K562 (cell line): ENCODE measurements at regions not wholly inside any gene's neighbourhood (a gene's known extent, or its start where the extent isn't known, plus 50 kb on each side); places are given as distances from the start of the nearest gene placed in this dataset.
A peak's percentile ranks its signal among the peaks of the same experiment; 100 is the strongest.

Experiments used
- ARNT ChIP-seq, 2 experiments: fragments of 450-650 bp; IDR thresholded peaks; 2 replicates each; pipeline ENCODE4 v1.6.1; 2016; ENCODE audit warnings: mild to moderate bottlenecking in 1 of 2
- BRCA1 ChIP-seq, 2 experiments: fragments of 450-650 bp in 1 of 2; sonication (generic) in 1 of 2; formaldehyde crosslinking in 1 of 2; IDR thresholded peaks; 2 replicates each; pipeline versions ENCODE4 v1.5.0 to v1.6.1; 2017 to 2020; ENCODE audit warnings: mild to moderate bottlenecking in 1 of 2, missing genetic modification reagents in 1 of 2
- CAMTA2 ChIP-seq: fragments of 250-450 bp; sonication (Bioruptor Pico); conservative IDR thresholded peaks from 2 replicates; pipeline ENCODE4 v1.5.1; 2022
- CBX3 ChIP-seq, 2 experiments: IDR thresholded peaks; 1 replicate in 1 of 2; 2 replicates in 1 of 2; pipeline ENCODE4 v1.6.1; 2012; ENCODE audit warnings: inconsistent platforms in 2 of 2, low read length in 2 of 2, borderline replicate concordance in 1 of 2, control low read depth in 1 of 2
- ETV6 ChIP-seq, 3 experiments: fragments of 150-350 bp in 1 of 3; sonication (generic) in 1 of 3; formaldehyde crosslinking in 1 of 3; IDR thresholded peaks; 2 replicates each; pipeline versions ENCODE4 v1.6.1 to v1.8.0; 2014 to 2022; ENCODE audit warnings: borderline replicate concordance in 2 of 3, low read depth in 2 of 3, antibody characterized with exemption in 1 of 3, low read length in 1 of 3, mild to moderate bottlenecking in 1 of 3, missing genetic modification reagents in 1 of 3
- FOXO4 ChIP-seq: fragments of 450-650 bp; formaldehyde crosslinking; IDR thresholded peaks from 2 replicates; pipeline ENCODE4 v1.4.0; 2020; ENCODE audit warnings: mild to moderate bottlenecking, moderate library complexity
- HDAC8 ChIP-seq: fragments of 450-650 bp; IDR thresholded peaks from 2 replicates; pipeline ENCODE4 v1.6.1; 2016; ENCODE audit warnings: mild to moderate bottlenecking, missing genetic modification characterization, moderate library complexity, missing compliant biosample characterization
- HMBOX1 ChIP-seq: sonication (generic); IDR thresholded peaks from 2 replicates; pipeline ENCODE4 v1.6.1; 2016
- HNRNPL ChIP-seq: fragments of 200-400 bp; formaldehyde crosslinking; IDR thresholded peaks from 2 replicates; pipeline ENCODE4 v1.6.1; 2017; ENCODE audit warnings: low read depth, mild to moderate bottlenecking, low read length
- ILF3 ChIP-seq: fragments of 450-650 bp; IDR thresholded peaks from 2 replicates; pipeline ENCODE4 v1.6.1; 2018; ENCODE audit warnings: antibody characterized with exemption, mild to moderate bottlenecking, moderate library complexity, borderline replicate concordance
- POLR2AphosphoS5 ChIP-seq: IDR thresholded peaks from 2 replicates; pipeline ENCODE4 v1.6.1; 2011; ENCODE audit warnings: mild to moderate bottlenecking, low read depth, low read length, moderate library complexity; ENCODE audit not compliant: control insufficient read depth, insufficient read depth
- RBM25 ChIP-seq: fragments of 200-400 bp; formaldehyde crosslinking; IDR thresholded peaks from 2 replicates; pipeline ENCODE4 v1.6.1; 2018; ENCODE audit warnings: low read length, low read depth, moderate library complexity; ENCODE audit not compliant: severe bottlenecking
- SMAD1 ChIP-seq: fragments of 150-350 bp; IDR thresholded peaks from 2 replicates; pipeline ENCODE4 v1.6.1; 2014; ENCODE audit warnings: low read length, low read depth; ENCODE audit not compliant: partially characterized antibody
- STAT5A ChIP-seq: IDR thresholded peaks from 2 replicates; pipeline ENCODE4 v1.6.1; 2012; ENCODE audit warnings: low read length, inconsistent platforms, borderline replicate concordance
- TCF7 ChIP-seq: sonication (generic); IDR thresholded peaks from 2 replicates; pipeline ENCODE4 v1.6.1; 2016; ENCODE audit warnings: antibody characterized with exemption, borderline replicate concordance
- U2AF1 ChIP-seq: fragments of 200-400 bp; formaldehyde crosslinking; optimal IDR thresholded peaks from 2 replicates; pipeline ENCODE3; 2017; ENCODE audit warnings: mild to moderate bottlenecking, low read depth, low read length, moderate library complexity
- ZNF146 ChIP-seq: IDR thresholded peaks from one replicate; pipeline ENCODE4 v1.6.1; 2018; ENCODE audit warnings: missing compliant biosample characterization; ENCODE audit not compliant: unreplicated experiment
- ZNF282 ChIP-seq: sonication (generic); formaldehyde crosslinking; IDR thresholded peaks from 2 replicates; pipeline ENCODE4 v1.8.1; 2023; ENCODE audit warnings: missing genetic modification reagents
- ZNF444 ChIP-seq: fragments of 250-450 bp; sonication (Bioruptor Pico); IDR thresholded peaks from 2 replicates; pipeline ENCODE4 v1.4.0; 2020; ENCODE audit warnings: mild to moderate bottlenecking, moderate library complexity
- TF ChIP-seq, protein P1 (sequence below): fragments of 450-650 bp; formaldehyde crosslinking; IDR thresholded peaks from 2 replicates; pipeline ENCODE4 v1.4.0; 2020; ENCODE audit warnings: mild to moderate bottlenecking, moderate library complexity
- TF ChIP-seq, protein P2 (sequence below): fragments of 250-450 bp; sonication (Bioruptor Pico); IDR thresholded peaks from 2 replicates; pipeline ENCODE4 v1.4.0; 2020; ENCODE audit warnings: borderline replicate concordance

- TF ChIP-seq ETV6 (IDR thresholded peaks at IDR 0.05; ENCODE audit: borderline replicate concordance in 1 of 2, low read depth in 2 of 2, low read length in 1 of 2) = no peak
- TF ChIP-seq ETV6 (CRISPR knock-in tag; IDR thresholded peaks at IDR 0.05; ENCODE audit: borderline replicate concordance) = no peak
- no peak for TF ChIP-seq FOXO4 (CRISPR knock-in tag)
- TF ChIP-seq ILF3 = no peak
- no peak for TF ChIP-seq HMBOX1
- no peak for TF ChIP-seq ZNF146 (CRISPR knock-in tag)
- no peak for TF ChIP-seq BRCA1 (IDR thresholded peaks at IDR 0.05)
- no peak for TF ChIP-seq BRCA1 (CRISPR knock-in tag; IDR thresholded peaks at IDR 0.05)
- TF ChIP-seq HDAC8 (tag) = no peak
- TF ChIP-seq ZNF282 = no peak
- TF ChIP-seq, protein P1, sequence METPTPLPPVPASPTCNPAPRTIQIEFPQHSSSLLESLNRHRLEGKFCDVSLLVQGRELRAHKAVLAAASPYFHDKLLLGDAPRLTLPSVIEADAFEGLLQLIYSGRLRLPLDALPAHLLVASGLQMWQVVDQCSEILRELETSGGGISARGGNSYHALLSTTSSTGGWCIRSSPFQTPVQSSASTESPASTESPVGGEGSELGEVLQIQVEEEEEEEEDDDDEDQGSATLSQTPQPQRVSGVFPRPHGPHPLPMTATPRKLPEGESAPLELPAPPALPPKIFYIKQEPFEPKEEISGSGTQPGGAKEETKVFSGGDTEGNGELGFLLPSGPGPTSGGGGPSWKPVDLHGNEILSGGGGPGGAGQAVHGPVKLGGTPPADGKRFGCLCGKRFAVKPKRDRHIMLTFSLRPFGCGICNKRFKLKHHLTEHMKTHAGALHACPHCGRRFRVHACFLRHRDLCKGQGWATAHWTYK (CRISPR knock-in tag) = no peak
- no peak for TF ChIP-seq CAMTA2
- no peak for TF ChIP-seq U2AF1
- peak in 1 of 2 experiments; percentile 26; a peak in 1 of 3 replicates for TF ChIP-seq CBX3 (IDR thresholded peaks at IDR 0.05; ENCODE audit: borderline replicate concordance in 1 of 2, low read length in 2 of 2)
- TF ChIP-seq ARNT (IDR thresholded peaks at IDR 0.05) = 0 out of 4 replicates have a peak, but pooled peaks of 1 of the 2 experiments have one; percentile 22
- TF ChIP-seq RBM25 = peak; percentile 100
- TF ChIP-seq HNRNPL = no peak
- peak; percentile 48; the same call in 1 of the 2 replicates for TF ChIP-seq STAT5A
- no peak for TF ChIP-seq SMAD1
- TF ChIP-seq, protein P2, sequence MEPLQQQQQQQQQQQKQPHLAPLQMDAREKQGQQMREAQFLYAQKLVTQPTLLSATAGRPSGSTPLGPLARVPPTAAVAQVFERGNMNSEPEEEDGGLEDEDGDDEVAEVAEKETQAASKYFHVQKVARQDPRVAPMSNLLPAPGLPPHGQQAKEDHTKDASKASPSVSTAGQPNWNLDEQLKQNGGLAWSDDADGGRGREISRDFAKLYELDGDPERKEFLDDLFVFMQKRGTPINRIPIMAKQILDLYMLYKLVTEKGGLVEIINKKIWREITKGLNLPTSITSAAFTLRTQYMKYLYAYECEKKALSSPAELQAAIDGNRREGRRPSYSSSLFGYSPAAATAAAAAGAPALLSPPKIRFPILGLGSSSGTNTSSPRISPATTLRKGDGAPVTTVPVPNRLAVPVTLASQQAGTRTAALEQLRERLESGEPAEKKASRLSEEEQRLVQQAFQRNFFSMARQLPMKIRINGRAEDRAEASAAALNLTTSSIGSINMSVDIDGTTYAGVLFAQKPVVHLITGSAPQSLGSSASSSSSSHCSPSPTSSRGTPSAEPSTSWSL (CRISPR knock-in tag) = no peak
- 0 out of 2 replicates have a peak, but pooled peaks have one; percentile 25 for TF ChIP-seq POLR2AphosphoS5
- TF ChIP-seq ZNF444 (CRISPR knock-in tag) = no peak
- no peak for TF ChIP-seq TCF7
These were observed 123.6 kb upstream of the PITX1 start (continued) for GRCh38 chr5:135157421-135158313.
